ENCODE measurements at regions not wholly inside any gene's neighbourhood (a gene's known extent, or its start where the extent isn't known, plus 50 kb on each side); places are given as distances from the start of the nearest gene placed in this dataset.

DNA sequence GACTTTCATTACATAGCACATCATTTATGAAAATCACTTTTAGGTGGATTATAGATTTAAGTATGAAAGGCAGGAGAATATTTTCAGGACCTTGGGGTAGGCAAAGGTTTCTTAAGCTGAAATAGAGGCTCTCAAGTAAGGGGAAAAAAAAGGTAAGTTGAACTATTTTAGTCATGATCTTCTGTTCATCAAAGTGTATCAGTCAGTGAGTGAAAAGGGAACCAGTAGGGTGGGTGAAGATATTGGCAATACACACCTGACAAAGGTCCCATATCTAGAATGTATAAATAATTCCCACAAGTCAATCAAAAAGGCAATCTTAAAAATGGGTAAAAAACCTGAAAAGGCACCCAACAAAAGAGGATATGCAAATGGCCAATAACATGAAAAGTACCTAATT, 218.6 kb downstream of the KLF13 start:
- DNase-seq (ENCODE audit: extremely low read depth, low read depth), result no peak

DNA sequence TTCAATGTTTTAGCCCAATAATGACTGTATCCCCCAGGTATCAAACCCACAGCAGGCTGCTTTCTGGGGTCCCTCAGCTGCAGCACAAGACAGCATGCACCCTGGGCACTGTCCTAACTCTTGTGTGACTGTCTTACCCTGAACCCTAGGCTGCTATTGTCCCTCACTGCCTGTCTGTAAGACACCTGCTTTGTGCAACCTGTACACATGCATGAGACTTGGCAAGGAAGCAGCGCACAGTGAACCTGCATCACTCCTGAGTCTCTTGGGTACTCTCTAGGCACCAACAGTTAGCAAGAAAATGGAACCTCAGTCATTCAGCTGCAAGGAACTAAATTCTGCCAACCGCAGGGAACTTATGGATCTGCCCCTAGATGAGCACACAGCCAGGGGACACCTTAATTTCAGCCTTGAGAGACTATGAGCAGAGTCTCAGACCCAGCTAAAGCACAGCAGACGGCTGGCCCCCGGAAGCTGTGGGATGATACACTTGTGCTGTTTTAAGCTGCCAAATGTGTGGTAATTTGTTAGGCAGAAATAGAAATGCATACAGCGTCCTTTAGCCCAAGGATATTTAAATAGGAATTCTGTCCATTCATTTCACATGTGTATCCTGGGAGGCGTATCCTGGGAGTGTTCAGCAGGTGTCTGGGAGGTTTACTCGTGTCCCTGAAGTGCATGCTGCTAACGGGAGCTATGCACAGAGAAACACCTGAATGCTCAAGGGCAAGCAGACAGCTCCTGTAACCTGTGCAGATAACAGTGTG, 223.8 kb downstream of the KLF13 start:
- DNase-seq (ENCODE audit: extremely low read depth, low read depth), result no peak

GRCh38 chr15:31551323-31551722, 224.7 kb downstream of the KLF13 start:
- DNase-seq (ENCODE audit: extremely low read depth, low read depth), result no peak

- DNase-seq (ENCODE audit: extremely low read depth, low read depth), result no peak
Observed at GRCh38 chr15:31552482-31553099, 226.0 kb downstream of the KLF13 start.

DNA sequence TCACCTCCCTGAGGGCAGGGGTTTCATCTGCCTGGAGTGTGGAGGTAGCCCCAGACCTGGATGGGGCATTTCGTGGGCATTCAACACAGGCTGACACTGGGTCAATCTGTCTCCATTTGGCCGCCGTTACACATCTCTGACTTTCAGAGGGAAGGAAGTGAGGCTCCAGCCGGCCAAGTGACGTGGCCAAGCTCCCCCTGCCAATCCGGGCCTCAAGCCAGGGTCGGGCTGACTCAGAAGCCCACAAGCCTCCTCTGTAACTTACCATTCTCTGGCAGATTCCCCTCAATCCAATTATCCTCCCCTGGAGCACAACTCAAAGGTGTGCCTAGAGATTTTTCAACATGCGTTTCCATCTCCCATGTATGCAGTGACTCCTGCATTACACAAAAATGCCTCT, 227.6 kb downstream of the KLF13 start:
- no peak for DNase-seq (ENCODE audit: extremely low read depth, low read depth)

DNA sequence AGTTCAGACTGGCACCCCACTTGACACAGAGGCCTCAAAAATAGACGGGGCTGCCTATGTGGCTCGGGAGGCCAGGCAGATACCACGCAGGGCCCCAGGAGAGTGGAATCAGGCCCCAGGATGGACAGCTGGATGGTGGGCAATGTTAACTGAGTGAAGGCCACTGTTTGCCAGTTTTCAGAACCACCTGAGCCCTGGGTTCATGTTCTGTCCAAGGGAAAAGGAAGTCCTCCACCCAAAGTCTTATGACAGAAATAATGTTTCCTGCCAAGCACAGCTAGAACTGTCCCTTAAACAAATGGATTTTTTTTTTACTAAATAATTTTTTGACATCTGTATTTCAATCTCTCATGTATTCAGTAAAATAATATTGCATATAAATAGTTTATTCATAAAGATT, 228.4 kb downstream of the KLF13 start:
- no peak for DNase-seq (ENCODE audit: extremely low read depth, low read depth)

- DNase-seq (ENCODE audit: extremely low read depth, low read depth), result no peak
Observed at GRCh38 chr15:31556494-31557150, 230.0 kb downstream of the KLF13 start.

- DNase-seq (ENCODE audit: extremely low read depth, low read depth), result no peak
Observed at GRCh38 chr15:31557899-31558298, 231.3 kb downstream of the KLF13 start.

DNA sequence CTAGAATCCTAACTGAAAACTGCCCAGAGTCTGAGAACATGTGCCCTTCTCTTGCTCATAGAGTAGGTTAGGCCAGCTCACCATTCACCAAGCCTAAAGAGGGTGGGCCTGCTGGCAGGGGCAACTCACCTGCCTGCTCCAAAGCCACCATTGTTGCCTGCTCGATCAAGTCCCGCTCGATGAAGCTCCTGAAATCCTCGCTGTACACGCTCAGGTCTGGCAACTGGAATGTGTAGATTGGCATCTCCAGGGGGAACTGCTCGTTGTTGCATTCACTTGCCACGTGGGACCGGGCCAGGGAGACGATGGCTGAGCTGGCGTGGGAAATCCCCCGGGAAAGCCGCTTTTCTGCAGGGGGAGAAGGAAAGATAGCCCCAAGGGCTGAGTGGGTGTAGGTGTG, 232.2 kb downstream of the KLF13 start:
- no peak for DNase-seq (ENCODE audit: extremely low read depth, low read depth)

- DNase-seq (ENCODE audit: extremely low read depth, low read depth), result no peak
Observed at GRCh38 chr15:31559786-31560185, 233.2 kb downstream of the KLF13 start.

- DNase-seq (ENCODE audit: extremely low read depth, low read depth), result no peak
Observed at GRCh38 chr15:31560643-31561042, 234.0 kb downstream of the KLF13 start.

- DNase-seq (ENCODE audit: extremely low read depth, low read depth), result no peak
Observed at GRCh38 chr15:31561156-31561555, 234.5 kb downstream of the KLF13 start.

GRCh38 chr15:31563001-31563400, 236.4 kb downstream of the KLF13 start:
- DNase-seq (ENCODE audit: extremely low read depth, low read depth), result no peak

DNA sequence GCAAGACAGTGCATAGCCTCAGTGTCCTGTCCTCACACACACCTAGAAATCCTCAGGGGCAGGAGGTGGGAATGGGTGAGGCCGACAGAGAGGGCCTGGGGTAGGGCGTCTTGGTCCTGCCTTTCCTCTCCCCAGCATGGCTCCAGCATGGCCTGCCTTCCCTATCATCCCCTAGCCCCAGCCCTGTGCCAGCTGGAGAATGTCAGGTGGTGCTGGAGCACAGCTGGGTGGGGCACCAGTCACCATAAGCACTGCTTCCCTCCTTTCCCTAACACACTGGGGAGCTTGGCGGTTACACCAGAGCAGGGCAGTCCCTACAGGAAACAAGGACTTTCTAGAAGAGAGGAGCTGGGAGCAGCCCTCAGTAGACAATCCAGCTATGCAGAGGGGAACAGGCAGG, 236.8 kb downstream of the KLF13 start:
- DNase-seq (ENCODE audit: extremely low read depth, low read depth), result no peak

DNA sequence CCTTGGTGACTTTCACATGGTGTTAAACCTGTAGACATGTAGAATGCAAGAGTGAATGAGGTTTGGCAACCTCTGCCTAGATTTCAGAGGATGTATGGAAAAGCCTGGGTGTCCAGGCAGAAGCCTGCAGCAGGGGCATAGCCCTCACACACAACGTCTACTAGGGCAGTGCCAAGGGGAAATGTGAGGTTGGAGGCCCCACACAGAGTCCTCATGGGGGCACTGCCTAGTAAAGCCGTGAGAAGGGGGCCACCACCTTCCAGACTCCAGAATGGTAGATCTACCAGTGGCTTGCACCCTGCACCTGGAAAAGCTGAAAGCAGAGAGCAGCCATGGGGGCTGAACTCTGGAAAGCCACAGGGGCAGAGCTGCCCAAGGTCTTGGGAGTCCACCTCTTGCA, 241.2 kb downstream of the KLF13 start:
- no peak for DNase-seq (ENCODE audit: extremely low read depth, low read depth)

DNA sequence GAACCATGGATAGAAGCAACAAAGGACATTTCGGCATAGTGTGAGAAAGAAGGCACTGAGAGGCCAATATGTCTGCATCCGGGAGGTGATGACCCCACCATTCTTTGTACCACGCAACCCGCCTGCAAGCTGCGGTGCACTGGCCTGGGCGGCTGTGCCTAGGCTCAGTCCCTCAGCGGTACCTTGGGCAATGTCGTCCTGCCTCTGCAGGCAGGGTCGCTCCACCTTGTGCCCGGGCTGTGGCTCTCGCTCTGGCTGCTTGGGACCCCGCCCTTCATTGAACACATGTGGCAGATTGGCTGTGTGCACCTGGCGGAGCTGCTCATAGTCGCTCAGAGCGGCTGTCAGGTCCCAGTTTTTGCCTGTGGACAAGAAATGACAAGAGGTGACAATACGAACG, 243.2 kb downstream of the KLF13 start:
- DNase-seq (ENCODE audit: extremely low read depth, low read depth), result no peak

DNA sequence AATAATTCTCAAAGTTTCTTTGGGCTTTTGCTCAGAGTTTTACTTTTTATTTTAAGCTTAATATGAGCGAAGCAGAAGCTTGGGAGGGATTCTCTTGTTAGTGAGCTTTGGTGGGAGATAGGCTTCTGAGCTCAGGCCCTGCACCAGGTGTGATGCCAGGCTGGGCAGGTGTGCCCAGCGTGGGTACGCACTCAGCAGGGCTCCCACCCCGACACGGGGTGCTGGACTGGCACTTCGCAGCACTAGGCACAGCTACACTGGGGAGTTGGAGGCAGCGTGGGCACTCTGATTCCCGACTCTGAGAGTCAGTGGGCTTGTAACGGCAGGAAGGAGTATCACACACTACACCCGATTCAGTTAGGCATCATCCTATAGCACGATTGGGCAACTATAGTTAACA, 244.0 kb downstream of the KLF13 start:
- no peak for DNase-seq (ENCODE audit: extremely low read depth, low read depth)

- DNase-seq (ENCODE audit: extremely low read depth, low read depth), result no peak
Observed at GRCh38 chr15:31571676-31572075, 245.0 kb downstream of the KLF13 start.

DNA sequence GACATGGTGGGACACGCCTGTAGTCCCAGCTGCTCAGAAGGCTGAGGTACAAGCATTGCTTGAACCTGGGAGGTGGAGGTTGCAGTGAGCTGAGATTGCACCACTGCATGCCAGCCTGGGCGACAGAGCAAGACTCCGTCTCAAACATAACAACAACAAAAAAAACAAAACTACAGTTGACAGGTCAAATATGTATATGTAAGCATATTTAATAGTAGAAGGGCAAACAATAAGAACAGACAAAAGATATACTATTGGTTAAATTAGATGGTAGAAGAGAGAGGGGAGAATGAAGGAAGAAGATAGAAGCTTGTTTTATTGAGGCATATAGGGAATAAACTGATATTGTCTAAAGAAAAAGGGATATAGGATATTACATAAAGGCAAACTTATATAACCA, 247.1 kb downstream of the KLF13 start:
- no peak for DNase-seq (ENCODE audit: extremely low read depth, low read depth)

GRCh38 chr15:31574766-31575165, 248.1 kb downstream of the KLF13 start:
- DNase-seq (ENCODE audit: extremely low read depth, low read depth), result no peak

GRCh38 chr15:31577108-31577507, 250.5 kb downstream of the KLF13 start:
- no peak for DNase-seq (ENCODE audit: extremely low read depth, low read depth)

DNA sequence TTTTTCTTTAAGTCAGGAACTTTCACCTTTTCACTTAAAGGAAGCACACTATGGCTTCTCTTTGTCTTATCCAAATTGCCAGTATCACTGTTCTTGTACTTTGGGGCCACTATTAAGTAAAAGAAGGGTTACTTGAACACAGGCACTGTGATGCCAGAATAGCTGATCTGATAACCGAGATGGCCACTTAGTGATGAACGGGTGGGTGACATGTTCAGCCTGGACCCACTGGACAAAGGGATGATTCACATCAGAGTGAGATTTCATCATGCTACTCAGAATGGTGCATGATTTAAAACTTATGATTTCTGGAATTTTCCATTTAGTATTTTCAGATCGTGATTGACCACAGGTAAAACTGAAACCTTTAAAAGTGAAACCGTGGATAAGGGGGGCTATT, 252.6 kb downstream of the KLF13 start:
- no peak for DNase-seq (ENCODE audit: extremely low read depth, low read depth)

All from NCI-H460 (cell line).